GM18519 (cell line): ENCODE measurements at regions not wholly inside any gene's neighbourhood (a gene's known extent, or its start where the extent isn't known, plus 50 kb on each side); places are given as distances from the start of the nearest gene placed in this dataset.

ENCODE experiments used
- ATAC-seq: cut with Tn5 transposase; IDR thresholded peaks from one replicate; pipeline ENCODE4 v1.9.1; 2021; ENCODE audit warnings: mild to moderate bottlenecking, moderate library complexity; ENCODE audit not compliant: unreplicated experiment, low FRiP score

DNA sequence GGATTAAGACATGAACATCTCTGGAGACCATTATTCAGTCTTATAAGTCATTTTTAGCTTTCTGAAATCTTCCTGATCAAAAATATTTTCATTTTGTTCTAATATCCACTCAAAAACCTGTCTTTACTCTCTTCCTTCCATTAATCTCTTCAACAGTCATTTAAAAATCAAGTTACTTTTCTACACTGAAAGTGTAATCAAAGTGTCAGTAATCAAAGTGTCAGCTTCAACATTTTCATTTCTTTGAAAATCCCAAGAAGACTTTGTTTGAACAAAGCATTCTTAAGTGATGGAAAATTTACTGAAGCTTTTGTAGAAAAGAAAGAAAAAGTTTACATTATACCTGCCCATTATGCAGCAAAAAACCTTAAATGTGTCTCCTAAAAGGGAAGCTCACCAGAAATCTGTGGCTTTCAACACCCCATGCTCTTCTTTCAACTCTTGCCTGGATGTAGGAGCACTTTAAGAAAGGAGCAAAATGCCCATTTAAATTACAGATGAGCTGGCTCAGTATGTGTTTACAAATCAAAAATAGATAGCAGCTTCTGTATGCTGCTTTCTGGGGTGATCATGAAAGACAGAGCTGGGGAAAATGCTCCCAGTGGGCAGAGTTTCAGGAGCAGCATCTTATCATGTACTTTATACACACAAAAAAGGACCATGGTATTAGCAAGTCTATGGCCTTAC, 260.8 kb upstream of the NCAM2 start:
- no peak for ATAC-seq

DNA sequence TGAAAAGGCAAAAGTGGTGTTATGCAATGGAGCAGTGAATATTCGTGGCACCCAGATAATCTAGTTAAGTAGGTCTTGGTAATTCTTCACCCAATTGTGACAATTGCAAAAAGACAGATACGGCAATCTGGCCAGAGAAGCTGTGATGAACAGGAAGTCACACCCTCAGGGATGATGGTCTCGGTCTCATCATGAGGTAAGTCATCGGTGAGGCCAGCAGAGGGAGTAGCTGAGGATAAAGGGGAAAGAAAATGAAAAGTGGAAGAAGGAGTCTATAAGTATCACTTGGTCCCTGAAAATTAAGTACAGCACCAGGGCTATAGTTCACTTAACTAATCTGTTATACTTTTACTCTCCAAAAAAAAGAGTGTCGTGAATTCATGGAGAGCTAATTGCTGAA, 258.8 kb upstream of the NCAM2 start:
- no peak for ATAC-seq

DNA sequence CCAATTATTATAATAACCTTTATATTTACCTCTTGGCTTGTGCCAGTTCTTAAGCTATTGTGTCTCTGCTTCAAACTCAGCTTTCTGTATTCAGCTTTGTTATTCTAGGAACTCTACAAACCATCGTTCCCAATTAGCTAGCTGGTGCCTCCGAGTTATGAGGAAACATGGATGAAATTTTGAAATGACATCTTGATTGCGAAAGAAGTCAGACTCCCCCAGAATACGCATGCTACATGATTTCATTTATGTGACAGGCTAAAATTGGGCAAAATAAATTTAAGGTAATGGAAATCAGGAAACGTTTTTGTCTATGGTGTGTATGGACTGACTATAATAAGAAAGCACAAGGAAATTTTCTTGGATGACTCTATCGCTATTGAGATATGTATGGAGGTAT, 256.8 kb upstream of the NCAM2 start:
- ATAC-seq = no peak

DNA sequence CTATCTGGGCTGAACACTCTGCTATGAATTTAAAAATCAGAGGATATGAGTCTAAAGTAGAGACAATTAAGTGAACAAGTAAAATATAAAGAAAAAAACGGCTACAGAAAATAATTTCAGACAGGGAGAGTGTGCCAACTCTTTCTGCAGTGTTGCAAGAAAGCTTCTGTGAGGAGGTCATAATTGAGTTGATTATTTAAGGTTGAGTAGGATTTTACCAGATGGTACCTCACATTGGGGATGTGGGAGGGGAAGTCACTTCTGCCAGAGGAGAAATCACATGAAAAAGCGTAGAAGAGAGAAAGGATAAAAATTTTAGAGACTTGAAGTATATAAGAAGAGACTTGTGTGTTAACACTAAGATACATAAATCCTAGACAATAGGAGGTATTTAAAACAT, 238.0 kb upstream of the NCAM2 start:
- no peak for ATAC-seq

DNA sequence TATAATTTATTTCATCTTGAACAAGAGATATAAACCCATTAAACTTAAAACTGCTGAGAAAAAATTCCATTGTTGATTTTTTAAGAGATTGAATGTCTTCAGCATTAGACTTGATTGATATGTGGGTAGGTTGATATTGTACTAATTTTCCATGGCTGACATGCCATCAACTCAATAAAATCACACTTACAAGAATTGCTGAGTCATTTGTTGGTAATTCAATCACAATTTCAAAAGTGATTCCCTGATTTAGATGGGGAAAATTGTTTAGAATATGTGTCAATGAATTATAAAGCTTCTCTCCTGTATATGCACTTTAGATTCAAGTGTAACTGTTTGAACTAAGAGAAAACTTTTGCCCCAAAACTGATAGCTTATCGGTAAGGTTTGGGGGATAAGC, 223.5 kb upstream of the NCAM2 start:
- no peak for ATAC-seq

DNA sequence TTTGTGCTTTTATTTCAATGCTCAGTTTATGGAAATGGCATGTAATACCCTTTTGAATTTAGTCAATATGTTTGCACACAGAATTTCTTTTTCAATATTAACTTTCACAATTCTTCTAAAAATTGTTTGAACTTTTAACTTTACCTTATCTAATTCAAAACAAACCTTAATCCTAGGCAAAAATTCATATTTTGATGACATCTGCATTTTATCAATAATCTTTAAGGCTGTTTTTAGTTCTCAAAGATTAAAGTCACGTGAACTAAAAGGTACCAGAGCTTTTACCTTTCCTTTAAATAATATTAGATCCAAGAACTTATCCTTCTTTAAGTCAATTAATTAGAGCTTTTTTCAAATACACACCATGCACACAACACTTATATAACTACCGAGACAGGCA, 218.9 kb upstream of the NCAM2 start:
- no peak for ATAC-seq

DNA sequence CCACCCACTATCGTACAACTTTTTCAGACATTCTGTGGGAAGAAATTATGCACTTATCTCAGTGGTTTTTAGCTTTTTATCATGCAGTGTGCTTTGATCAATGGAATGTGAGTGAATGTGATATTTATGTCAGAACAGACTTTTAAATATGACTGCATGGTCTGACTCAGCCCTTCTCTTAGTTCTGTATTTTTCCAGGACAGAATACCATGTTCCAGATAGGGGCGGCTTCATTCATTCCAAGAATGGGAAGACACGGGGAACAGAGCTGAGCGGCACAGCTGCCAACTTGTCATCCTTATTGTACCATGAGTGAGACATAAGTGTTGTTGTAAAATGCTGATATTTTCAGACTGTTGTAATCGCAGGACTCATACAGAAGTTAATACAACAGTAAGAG, 214.6 kb upstream of the NCAM2 start:
- no peak for ATAC-seq

DNA sequence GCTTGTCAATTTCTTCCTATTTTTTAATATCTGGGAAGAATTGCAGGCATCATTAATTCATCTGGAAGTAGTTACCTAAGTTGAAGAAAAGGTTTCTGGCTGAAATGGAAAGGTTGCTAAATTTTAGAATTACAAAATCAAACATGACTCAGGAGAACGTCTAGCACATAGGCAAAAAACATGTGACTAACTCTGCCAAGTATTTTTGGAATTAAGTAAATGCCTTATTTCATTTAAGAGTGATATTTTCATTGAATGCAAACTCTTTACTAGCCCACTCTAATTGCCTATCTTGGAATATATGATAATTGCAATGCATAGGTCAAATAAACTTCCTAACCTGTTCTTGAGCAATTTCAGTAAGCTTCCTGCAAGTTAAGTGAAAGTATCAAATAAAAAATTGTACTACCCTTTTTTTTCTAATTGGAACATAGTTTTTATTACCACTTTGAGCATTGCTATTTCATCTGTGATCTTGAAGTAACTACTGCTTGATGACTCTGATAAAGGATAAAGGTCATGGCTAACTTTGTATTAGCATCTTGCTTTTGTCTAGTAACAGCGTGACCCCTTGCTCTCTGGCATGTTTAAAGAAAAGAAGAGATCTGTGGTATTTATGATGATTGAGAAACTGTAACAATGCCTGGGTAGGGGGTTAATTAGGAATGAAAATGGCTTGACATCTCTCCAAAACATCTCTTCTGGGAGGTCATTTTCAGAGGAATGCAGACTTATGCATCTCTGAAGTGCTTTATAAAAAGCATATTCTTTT, 208.3 kb upstream of the NCAM2 start:
- no peak for ATAC-seq

DNA sequence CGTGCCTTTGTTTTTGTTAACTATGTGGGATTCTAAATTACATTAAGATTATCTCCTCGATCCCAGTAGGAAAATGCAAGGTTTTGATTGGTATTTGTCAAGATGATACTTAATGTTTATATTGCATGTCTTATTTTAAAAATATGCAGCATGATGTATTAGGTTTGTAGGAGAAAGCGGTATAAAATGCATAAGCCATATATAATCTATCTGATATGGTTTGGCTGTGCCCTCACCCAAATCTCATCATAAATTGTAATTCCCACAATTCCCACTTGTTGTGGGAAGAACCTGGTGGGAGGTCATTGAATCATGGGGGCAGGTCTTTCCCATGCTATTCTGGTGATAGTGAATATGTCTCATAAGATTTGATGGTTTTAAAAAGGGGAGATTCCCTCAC, 198.1 kb upstream of the NCAM2 start:
- no peak for ATAC-seq

DNA sequence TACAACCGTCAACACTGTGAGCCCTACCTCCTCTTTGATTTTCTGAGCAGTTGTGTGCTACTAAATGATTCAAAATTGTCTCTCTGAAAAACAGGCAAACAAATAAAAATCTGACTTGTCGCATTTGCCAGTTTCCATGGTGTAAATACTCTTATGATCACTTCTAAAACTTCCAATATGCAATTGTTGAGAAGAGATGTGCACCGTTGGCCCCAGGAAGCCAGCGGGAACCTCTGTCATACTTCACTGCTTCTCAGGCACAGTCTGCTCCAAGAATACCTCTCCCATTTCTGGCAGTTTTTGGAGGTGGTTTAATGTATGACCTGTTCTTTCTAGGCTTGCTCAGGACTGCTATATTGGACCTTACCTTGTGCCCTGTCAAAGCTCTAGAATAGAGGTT, 196.0 kb upstream of the NCAM2 start:
- no peak for ATAC-seq

DNA sequence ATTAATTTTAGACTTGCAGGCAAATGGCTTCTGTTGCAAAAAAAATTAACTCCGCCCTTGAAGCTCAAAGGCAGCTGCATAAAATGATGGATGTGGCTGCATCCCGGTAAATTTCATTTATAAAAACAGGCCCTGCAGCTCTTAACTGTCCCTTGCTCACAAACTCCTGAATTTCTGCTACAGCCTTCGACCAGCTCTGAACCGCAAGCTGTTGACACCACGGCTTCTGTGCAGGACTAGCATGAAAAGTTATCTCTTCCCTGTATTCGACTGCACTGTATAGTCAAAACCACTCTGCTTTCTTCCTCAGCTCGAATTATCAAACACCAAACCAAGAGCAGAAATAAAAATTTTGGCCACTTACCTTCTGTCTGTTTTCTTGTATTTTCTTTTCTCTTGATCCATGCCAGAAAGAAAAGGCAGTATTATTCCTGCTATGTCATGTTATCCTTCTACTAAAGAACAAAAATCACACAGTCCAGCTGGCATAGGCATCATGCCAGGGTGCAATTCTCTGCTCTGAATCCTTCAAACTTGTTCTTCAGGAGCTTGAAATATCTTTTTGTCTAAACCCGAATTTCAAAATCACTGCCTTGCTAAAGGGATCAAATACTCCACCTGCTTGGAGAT, 195.5 kb upstream of the NCAM2 start:
- no peak for ATAC-seq

DNA sequence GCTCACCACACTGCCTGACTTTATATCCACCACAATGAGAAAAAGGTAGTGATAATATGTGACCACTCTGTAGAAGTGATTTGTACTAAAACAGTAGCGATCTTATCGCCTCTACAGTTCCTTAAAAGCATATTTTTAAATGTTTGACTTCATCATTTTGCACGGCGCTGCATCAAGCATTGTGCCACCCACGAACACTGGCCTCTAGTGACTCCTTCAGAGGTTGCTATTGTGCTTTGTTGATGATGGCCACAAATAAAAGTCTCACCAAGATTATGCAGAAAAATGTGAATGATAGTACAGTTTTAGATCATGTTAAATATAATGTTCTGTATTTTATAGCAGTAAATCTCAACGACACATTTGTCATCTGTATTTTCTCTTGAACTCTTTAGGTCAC, 186.5 kb upstream of the NCAM2 start:
- ATAC-seq = no peak

DNA sequence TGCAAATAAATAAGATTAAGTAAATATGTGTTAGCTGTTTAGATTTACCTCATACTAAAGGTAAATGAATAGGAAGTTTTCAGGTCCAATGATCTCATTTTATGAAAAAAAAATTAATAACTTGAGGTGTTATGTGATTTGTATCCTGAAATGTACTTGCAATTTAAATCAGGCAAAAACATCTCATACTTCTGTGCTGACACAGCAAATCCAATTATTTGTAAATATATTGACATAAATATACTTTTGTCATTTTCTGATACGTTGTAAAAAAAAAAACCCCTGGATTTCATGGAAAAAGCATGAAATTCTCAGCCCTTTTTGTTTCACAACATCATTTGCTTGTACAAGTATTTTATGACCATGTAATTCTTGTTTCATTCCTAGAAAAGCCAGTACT, 184.1 kb upstream of the NCAM2 start:
- ATAC-seq = no peak

DNA sequence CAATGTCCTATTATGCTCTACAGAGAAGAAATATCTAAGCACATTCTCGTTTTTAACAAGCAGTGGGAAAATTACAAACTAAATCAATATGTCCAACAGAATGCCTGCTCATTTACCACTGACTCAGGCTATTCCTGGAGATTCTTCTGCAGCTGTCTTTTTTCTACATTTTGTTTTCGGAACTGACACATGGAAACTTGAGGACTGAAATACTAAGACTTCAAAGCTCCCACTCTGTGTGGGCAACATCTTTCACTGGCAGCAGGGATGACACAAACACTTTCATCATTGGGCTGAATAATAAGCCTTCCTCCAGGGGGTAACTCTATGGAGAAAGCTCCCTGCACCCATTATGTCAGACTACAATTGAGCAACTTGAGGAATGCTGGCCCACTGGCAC, 175.5 kb upstream of the NCAM2 start:
- no peak for ATAC-seq

DNA sequence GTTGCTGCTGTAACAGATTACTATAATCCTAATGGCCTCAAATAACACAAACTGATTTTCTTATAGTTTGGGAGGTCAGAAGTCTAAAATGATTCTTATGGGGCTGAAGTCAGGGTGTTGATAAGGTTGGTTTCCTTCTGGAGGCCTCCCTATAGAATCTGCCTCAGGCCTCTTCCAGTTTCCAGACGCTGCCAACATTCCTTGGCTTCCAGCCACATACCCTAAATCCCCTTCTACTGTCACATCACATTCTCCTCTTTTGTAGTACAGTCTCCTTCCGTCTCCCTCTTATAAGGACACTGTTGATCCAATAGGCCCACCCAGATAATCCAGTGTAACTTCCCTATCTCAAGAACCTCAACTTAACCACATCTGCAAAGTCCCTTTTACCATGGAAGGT, 145.3 kb upstream of the NCAM2 start:
- ATAC-seq = no peak

DNA sequence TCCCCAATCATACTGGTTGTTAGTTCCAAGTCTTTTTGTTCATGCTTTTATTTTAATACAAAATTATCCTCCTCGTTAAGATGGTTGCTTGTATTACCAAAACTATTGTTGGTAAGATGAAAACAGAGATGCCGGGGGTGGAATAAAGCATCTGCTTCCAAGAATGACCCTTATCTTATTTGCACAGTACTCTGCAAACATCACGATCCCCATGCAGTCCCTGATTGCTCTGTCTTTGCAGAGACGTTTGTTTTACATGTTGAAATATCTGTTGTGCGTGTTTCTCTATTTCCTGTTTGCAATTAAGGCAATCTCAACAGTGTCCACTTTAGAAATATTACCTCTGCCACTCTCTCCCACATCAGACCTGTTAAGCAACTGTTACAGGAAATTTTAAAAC, 141.3 kb upstream of the NCAM2 start:
- ATAC-seq = no peak

DNA sequence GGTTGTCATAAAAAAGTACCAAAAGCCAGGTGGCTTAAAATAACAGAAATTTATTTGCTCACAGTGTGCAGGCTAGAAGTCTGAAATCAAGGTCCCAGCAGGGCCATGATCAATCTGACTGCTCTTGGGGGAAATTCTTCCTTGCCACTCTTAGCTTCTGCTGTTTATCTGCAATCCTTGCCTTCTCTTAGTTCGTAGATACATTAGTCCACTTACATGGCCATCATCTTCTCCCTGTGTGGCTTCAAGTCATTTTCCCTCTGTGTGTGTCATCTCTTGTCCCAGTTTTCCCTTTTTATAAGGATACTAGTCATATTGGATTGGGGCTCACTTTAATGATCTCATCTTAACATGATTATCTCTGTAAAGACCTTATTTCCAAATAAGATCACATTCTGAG, 124.0 kb upstream of the NCAM2 start:
- ATAC-seq = no peak

DNA sequence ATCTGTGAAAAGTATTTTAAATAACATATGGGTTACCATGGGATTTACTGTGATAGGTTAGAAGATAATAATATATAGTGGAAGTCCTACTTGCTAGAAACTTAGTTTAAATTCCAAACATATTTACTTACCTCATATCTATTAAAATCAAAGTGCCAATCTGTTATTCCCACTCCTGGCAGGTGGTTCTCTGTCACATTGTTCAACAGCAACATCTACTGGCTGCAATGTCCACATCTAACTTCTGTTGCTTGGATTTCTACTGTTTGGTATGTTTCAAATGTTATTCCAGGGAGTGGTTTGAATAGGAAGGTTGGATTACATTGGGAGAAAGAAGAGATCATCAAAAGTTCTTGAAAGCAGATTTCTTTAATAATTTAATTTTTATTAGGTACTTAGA, 122.5 kb upstream of the NCAM2 start:
- ATAC-seq = no peak

DNA sequence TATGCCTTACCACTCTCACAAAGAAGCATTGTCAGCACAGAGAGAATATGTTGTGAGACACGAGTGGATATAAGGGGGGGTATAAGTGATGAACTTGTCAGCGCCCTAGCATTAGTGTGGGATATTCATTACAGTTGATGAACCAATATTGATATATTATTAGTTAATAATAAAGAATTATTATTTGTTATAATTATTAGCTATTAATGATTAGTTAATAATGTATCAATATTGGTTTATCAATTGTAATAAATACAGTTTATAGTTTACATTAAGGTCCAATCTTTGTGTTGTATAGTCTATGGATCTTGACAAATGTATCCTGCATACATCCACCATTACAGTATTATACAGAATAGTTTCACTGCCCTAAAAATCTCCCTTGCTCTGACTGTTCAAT, 120.2 kb upstream of the NCAM2 start:
- no peak for ATAC-seq

DNA sequence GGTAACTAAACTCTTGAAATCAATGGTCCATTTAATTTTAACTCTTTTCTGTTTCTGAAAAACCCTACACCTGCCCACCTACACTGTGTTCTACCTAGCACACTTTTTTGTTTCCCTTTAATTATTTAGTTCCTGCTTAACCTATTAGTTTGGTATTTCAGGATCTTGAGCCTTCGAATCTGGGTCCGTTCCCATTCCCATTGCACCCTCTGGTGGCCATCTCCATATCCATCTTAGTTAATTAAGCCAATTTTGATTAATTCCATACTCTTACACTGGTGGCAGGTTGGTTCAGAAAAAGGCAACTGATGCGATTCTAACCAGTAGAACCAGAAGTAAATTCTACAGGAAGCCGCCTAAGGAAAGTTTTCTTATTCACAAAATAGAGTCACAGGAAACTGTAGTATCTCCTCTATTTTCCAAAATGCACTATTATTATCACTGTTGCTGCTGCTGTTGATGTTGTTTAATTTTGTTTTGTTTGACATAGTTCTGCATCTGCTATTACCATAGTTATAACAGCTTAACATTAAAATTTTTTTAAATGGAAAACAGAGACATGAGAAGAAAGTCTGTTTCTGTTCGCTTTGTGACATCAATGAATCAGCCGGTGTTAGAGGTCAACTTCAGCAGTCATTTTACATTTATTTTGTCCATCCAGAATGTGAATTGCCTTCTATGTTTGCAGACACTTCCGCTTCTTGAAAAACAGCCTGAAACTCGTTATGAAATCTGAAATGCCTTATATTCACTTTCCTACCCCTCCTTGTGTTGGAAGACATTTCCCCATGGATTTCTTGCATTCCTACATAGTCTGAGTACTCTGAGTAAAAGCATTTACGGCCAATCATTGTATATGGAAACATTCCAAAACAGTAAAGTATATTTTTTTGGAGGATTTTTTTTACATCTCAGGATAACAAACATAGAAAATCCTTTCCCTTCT, 115.5 kb upstream of the NCAM2 start:
- no peak for ATAC-seq

DNA sequence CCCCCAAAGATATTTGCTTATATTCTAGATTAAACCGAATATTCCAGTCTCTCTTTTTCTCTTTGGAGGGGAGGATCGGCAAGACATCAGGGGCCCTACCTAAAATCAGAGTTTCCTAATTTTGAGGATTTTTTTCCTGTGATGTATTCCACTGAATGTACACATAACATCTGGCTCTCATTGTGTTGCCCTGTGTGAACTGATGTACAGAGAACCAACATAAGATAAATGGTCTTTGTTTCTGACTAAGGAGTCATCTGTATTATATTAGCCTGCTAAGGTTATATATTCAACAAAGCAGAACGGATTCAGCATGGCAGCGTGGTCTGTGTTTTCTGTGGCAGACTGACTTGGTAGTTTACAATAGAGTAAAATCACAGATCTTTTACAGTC, 114.8 kb upstream of the NCAM2 start:
- ATAC-seq = no peak
